Activated CD8-positive, alpha-beta T cell treated with anti-CD3 and anti-CD28 coated beads for 36 hours (primary cell): ENCODE measurements at regions not wholly inside any gene's neighbourhood (a gene's known extent, or its start where the extent isn't known, plus 50 kb on each side); places are given as distances from the start of the nearest gene placed in this dataset.
"Not testable (repeated sequence)": the region's sequence is repeated elsewhere in the genome, so short reads cannot be mapped to it uniquely, and the experiment has no call there.

Source experiments
- ATAC-seq: fragments of 200-7000 bp; cut with Tn5 transposase; one replicate; pipeline ENCODE4 v1.10.0; 2021; ENCODE audit warnings: mild to moderate bottlenecking, moderate library complexity
- CTCF ChIA-PET: fragments of 350-600 bp; sonication (Branson Sonifier 250); formaldehyde crosslinking; loops from one replicate; lab custom pipeline; 2021; ENCODE audit warnings: antibody characterized with exemption; lab: Charles Lee
- POLR2A ChIA-PET: fragments of 350-600 bp; sonication (Branson Sonifier 250); formaldehyde crosslinking; loops from one replicate; lab custom pipeline; 2021; ENCODE audit warnings: antibody characterized with exemption; lab: Charles Lee
- DNase-seq: peaks from one replicate; pipeline ENCODE4 v3.0.0-alpha.2; 2020
- H3K27ac Mint-ChIP-seq: one replicate; pipeline ENCODE4 v1.8.0; 2021; ENCODE audit warnings: mild to moderate bottlenecking, mixed read lengths
- H3K27me3 Mint-ChIP-seq: one replicate; pipeline ENCODE4 v1.8.0; 2021; ENCODE audit warnings: mixed read lengths
- H3K36me3 Mint-ChIP-seq: one replicate; pipeline ENCODE4 v1.8.0; 2021; ENCODE audit warnings: low read depth, mixed read lengths
- H3K4me1 Mint-ChIP-seq: one replicate; pipeline ENCODE4 v1.8.0; 2021; ENCODE audit warnings: low read depth, mixed read lengths
- H3K4me3 Mint-ChIP-seq: one replicate; pipeline ENCODE4 v1.8.0; 2021; ENCODE audit warnings: mild to moderate bottlenecking, moderate library complexity, mixed read lengths
- H3K9me3 Mint-ChIP-seq: one replicate; pipeline ENCODE4 v1.8.0; 2021; ENCODE audit warnings: mixed read lengths
- intact Hi-C: fragments of 100-400 bp; cut with micrococcal nuclease; formaldehyde crosslinking; loops from one replicate; pipeline ENCODE4 v1.10.0; 2022
- TF ChIP-seq, protein P1 (sequence below): fragments of 200-600 bp; IDR thresholded peaks from one replicate; pipeline ENCODE4 v1.8.0; 2022; ENCODE audit warnings: antibody characterized with exemption, mild to moderate bottlenecking

DNA sequence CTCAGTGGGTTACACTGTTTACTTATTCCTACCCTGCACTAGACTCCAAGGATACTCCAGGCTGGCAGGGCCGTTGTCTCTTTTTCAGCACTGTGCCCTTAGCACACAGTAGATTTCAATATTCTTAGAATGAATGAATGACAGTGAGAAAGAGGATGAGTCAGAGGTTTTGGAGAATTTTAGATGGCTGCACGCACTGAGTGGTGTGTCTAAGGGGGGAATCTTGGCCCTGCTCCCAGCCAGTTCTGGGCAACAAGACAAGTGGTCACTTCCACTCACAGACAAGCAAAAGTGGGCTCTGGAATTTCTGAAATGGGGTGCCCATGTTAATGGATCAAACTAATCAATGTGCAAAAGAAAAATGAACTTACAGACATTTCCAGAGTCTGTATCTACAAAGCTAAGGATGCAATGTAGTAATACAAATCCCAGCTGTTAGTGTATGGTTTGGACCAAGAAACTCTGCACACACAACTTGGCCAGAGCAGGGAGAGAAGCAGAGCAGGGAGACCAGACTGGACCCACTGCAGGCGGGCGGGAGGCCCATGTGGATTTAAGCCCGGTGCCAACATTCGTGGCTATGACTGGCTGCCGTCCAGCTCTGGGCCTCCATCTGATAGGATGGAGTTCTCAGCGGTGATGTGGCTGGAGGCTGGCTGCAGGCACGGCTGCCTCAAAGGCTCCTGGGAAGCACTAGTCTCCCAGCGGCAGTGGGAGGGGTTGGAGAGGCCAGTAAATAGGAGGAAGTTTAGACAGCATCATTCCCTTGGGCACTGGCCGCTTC is 95.6 kb upstream of the CDYL2 start:
- H3K36me3 Mint-ChIP-seq = no peaks in the 10 kb centered on the region
- TF ChIP-seq, protein P1, sequence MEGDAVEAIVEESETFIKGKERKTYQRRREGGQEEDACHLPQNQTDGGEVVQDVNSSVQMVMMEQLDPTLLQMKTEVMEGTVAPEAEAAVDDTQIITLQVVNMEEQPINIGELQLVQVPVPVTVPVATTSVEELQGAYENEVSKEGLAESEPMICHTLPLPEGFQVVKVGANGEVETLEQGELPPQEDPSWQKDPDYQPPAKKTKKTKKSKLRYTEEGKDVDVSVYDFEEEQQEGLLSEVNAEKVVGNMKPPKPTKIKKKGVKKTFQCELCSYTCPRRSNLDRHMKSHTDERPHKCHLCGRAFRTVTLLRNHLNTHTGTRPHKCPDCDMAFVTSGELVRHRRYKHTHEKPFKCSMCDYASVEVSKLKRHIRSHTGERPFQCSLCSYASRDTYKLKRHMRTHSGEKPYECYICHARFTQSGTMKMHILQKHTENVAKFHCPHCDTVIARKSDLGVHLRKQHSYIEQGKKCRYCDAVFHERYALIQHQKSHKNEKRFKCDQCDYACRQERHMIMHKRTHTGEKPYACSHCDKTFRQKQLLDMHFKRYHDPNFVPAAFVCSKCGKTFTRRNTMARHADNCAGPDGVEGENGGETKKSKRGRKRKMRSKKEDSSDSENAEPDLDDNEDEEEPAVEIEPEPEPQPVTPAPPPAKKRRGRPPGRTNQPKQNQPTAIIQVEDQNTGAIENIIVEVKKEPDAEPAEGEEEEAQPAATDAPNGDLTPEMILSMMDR = no peak
- H3K27ac Mint-ChIP-seq = no peak overlapping the region
- no peak overlapping the region for H3K4me3 Mint-ChIP-seq
- no peaks in the 10 kb centered on the region for H3K4me1 Mint-ChIP-seq
- no peaks in the 10 kb centered on the region for H3K27me3 Mint-ChIP-seq
- ATAC-seq (no peak), DNase-seq (no peak)
- H3K9me3 Mint-ChIP-seq = no peaks in the 10 kb centered on the region
- ChIA-PET CTCF (no interaction called here), POLR2A (no interaction called here)
- intact Hi-C loops = no loop called here

DNA sequence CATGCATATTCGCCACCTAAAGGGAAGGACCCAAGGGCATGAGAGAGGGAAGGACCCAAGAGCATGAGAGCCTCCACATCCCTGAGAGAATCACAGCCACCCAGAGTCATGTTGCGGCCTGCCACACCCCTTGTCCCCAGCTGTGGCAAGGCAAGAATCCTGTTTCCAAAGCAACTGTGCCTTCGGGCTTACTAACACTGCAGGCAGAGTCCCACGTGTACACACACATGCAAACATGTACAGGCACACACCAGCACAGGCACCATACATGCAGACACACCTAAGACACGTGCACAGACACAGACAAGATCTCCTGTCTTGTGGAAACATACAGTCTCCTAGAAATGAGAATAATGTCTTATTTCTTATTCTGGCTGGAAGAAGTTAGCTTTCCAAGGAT is 92.4 kb upstream of the CDYL2 start:
- Mint-ChIP-seq H3K4me1 (no peaks in the 10 kb centered on the region), H3K36me3 (no peaks in the 10 kb centered on the region), H3K27me3 (no peaks in the 10 kb centered on the region), H3K27ac (no peak overlapping the region), H3K4me3 (no peak overlapping the region), H3K9me3 (no peaks in the 10 kb centered on the region)
- TF ChIP-seq, protein P1 = no peak
- ChIA-PET CTCF (no interaction called here), POLR2A (no interaction called here)
- no peak for DNase-seq
- intact Hi-C loops = no loop called here
- no peak for ATAC-seq

DNA sequence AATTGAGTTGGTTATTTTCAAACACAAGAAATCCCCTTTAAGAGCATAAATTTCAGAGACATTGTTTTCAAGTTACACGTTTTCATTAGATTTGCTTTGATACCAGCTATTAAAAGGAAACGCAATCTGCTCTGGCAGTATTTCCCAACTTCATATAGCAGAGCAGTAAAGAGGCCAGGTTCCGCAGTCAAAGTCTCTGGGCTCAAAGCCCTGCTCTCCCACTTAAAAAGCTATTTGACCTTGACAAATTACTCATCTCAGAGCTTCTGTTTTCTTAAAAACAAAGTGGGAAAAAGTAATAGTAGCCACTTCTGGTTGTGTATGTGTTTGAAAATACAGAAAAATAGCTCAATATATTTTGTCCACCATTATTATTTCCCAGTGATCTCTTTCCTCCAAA is 89.7 kb upstream of the CDYL2 start:
- intact Hi-C loops = no loop called here
- Mint-ChIP-seq H3K4me1 (no peaks in the 10 kb centered on the region), H3K9me3 (no peaks in the 10 kb centered on the region), H3K36me3 (no peaks in the 10 kb centered on the region), H3K27ac (no peak overlapping the region), H3K27me3 (peaks cover 2% of the 10 kb centered on the region), H3K4me3 (no peak overlapping the region)
- TF ChIP-seq, protein P1 = no peak
- ChIA-PET CTCF (interaction anchor here (1.0 kb wide), 1 partner anchor 156 kb away, joined by 3 read pairs; no protein-coding TSS in a partner anchor), POLR2A (no interaction called here)
- DNase-seq = no peak
- ATAC-seq = no peak

DNA sequence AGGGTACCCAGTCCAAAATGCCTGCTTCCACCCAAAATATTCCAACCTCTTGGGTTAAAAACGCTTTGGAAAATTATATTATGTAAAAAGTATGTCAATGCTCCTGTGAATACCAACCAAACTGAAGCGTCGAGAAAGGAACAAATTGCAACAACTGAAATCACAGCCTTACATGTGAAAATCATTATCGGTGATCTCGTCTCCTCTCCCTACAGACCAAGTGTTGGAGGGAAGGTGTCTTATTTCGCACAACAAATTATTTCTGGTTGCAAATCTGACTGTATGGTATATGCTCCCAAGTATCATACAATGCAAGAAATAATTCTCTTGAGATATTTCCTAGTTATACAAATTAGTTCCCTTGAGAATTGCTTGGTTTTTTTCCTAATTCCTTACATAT is 89.3 kb upstream of the CDYL2 start:
- H3K9me3 Mint-ChIP-seq = no peaks in the 10 kb centered on the region
- TF ChIP-seq, protein P1 = no peak
- ATAC-seq = no peak
- no peak overlapping the region for H3K27ac Mint-ChIP-seq
- CTCF ChIA-PET = no interaction called here
- H3K27me3 Mint-ChIP-seq = peaks cover 4% of the 10 kb centered on the region
- no peaks in the 10 kb centered on the region for H3K4me1 Mint-ChIP-seq
- intact Hi-C loops = no loop called here
- POLR2A ChIA-PET = no interaction called here
- no peak overlapping the region for H3K4me3 Mint-ChIP-seq
- H3K36me3 Mint-ChIP-seq = no peaks in the 10 kb centered on the region
- no peak for DNase-seq

DNA sequence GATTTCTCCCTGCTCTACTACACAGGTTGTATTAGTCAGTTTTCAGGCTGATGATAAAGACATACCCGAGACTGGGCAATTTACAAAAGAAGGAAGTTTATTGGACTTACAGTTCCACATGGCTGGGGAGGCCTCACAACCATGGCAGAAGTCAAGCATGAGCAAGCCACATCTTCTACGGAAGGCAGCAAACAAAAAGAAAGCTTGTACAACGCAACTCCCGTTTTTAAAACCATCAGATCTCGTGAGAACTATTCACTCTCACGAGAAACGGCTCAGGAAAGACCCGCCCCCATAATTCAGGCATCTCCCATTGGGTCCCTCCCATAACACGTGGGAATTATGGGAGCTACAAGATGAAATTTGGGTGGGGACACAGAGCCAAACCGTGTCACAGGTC is 88.0 kb upstream of the CDYL2 start:
- ATAC-seq, H3K27ac Mint-ChIP-seq, POLR2A ChIA-PET, H3K4me1 Mint-ChIP-seq, H3K27me3 Mint-ChIP-seq, CTCF ChIA-PET, H3K4me3 Mint-ChIP-seq, H3K9me3 Mint-ChIP-seq, H3K36me3 Mint-ChIP-seq, DNase-seq, intact Hi-C loops: not testable (repeated sequence)
